Liver (tissue), 8 donors: ENCODE measurements at regions not wholly inside any gene's neighbourhood (a gene's known extent, or its start where the extent isn't known, plus 50 kb on each side); places are given as distances from the start of the nearest gene placed in this dataset.

Experiments used
- DNase-seq: peaks from one replicate; pipeline ENCODE4 v3.0.0-alpha.2; 2017; ENCODE audit warnings: low spot score
- H3K27ac ChIP-seq, 2 donors: one replicate each; pipeline ENCODE4 v1.7.0; 2013; ENCODE audit warnings: inconsistent platforms in 2 of 2, low read length in 2 of 2, control low read depth in 1 of 2, low read depth in 1 of 2, mild to moderate bottlenecking in 1 of 2
- H3K27me3 ChIP-seq, 4 donors: one replicate each; pipeline versions ENCODE4 v1.6.1 to v1.7.0; 2013; ENCODE audit warnings: low read length in 3 of 4, inconsistent platforms in 1 of 4, mild to moderate bottlenecking in 1 of 4, moderate library complexity in 1 of 4; ENCODE audit not compliant: control insufficient read depth in 4 of 4, insufficient read depth in 4 of 4
- H3K36me3 ChIP-seq, 4 donors: one replicate each; pipeline versions ENCODE4 v1.6.1 to v1.7.0; 2013; ENCODE audit warnings: low read length in 3 of 4, mild to moderate bottlenecking in 3 of 4, low read depth in 1 of 4, moderate library complexity in 1 of 4; ENCODE audit not compliant: control insufficient read depth in 4 of 4, insufficient read depth in 3 of 4
- H3K4me1 ChIP-seq, 4 donors: one replicate each; pipeline versions ENCODE4 v1.6.1 to v1.7.0; 2013; ENCODE audit warnings: low read length in 3 of 4, mild to moderate bottlenecking in 3 of 4, moderate library complexity in 1 of 4; ENCODE audit not compliant: control insufficient read depth in 4 of 4, insufficient read depth in 4 of 4
- H3K4me3 ChIP-seq, 3 donors: one replicate each; pipeline versions ENCODE4 v1.6.1 to v1.7.0; 2013; ENCODE audit warnings: low read length in 3 of 3, control low read depth in 1 of 3, low read depth in 1 of 3, mild to moderate bottlenecking in 1 of 3
- H3K9ac ChIP-seq, 2 donors: one replicate each; pipeline ENCODE4 v1.7.0; 2013; ENCODE audit warnings: low read length in 2 of 2, mild to moderate bottlenecking in 2 of 2, moderate library complexity in 2 of 2, control low read depth in 1 of 2, low read depth in 1 of 2
- H3K9me3 ChIP-seq, 4 donors: one replicate each; pipeline versions ENCODE4 v1.6.1 to v1.7.0; 2013; ENCODE audit warnings: low read length in 3 of 4; ENCODE audit not compliant: control insufficient read depth in 4 of 4
- ATF3 ChIP-seq: IDR thresholded peaks from 2 replicates; pipeline ENCODE4 v1.6.1; 2016; ENCODE audit warnings: antibody characterized with exemption
- CTCF ChIP-seq: fragments of 150-350 bp; IDR thresholded peaks from 2 replicates; pipeline ENCODE4 v1.5.1; 2017; ENCODE audit warnings: improper control_type of control experiment, low read depth, low read length; ENCODE audit not compliant: missing input control
- EGR1 ChIP-seq, 2 donors: IDR thresholded peaks; 2 replicates each; pipeline ENCODE4 v1.6.1; 2016 to 2018; ENCODE audit warnings: antibody characterized with exemption in 2 of 2, low read depth in 2 of 2
- FOXA1 ChIP-seq: IDR thresholded peaks from 2 replicates; pipeline ENCODE4 v1.6.1; 2016; ENCODE audit warnings: antibody characterized with exemption
- FOXA2 ChIP-seq: IDR thresholded peaks from 2 replicates; pipeline ENCODE4 v1.6.1; 2016; ENCODE audit warnings: antibody characterized with exemption
- GABPA ChIP-seq, 2 donors: IDR thresholded peaks in 1 of 2; conservative IDR thresholded peaks in 1 of 2; 2 replicates each; pipeline ENCODE4 v1.6.1; 2016; ENCODE audit warnings: antibody characterized with exemption in 2 of 2, mild to moderate bottlenecking in 1 of 2, moderate library complexity in 1 of 2
- HNF4A ChIP-seq, 2 donors: conservative IDR thresholded peaks; 2 replicates each; pipeline ENCODE4 v1.6.1; 2016; ENCODE audit warnings: antibody characterized with exemption in 2 of 2, mild to moderate bottlenecking in 2 of 2
- HNF4G ChIP-seq: IDR thresholded peaks from 2 replicates; pipeline ENCODE4 v1.6.1; 2016; ENCODE audit warnings: antibody characterized with exemption
- JUND ChIP-seq, 2 donors: IDR thresholded peaks; 2 replicates each; pipeline ENCODE4 v1.6.1; 2016; ENCODE audit warnings: antibody characterized with exemption in 2 of 2
- MAX ChIP-seq: IDR thresholded peaks from 2 replicates; pipeline ENCODE4 v1.6.1; 2016; ENCODE audit warnings: antibody characterized with exemption
- RAD21 ChIP-seq, 2 donors: IDR thresholded peaks; 2 replicates each; pipeline ENCODE4 v1.6.1; 2016; ENCODE audit warnings: antibody characterized with exemption in 2 of 2, mild to moderate bottlenecking in 2 of 2
- REST ChIP-seq: IDR thresholded peaks from 2 replicates; pipeline ENCODE4 v1.6.1; 2016; ENCODE audit warnings: antibody characterized with exemption, mild to moderate bottlenecking
- RXRA ChIP-seq, 2 donors: IDR thresholded peaks; 2 replicates each; pipeline ENCODE4 v1.6.1; 2017 to 2018; ENCODE audit warnings: antibody characterized with exemption in 2 of 2, mild to moderate bottlenecking in 1 of 2
- SP1 ChIP-seq: IDR thresholded peaks from 2 replicates; pipeline ENCODE4 v1.6.1; 2018; ENCODE audit warnings: antibody characterized with exemption, mild to moderate bottlenecking
- TAF1 ChIP-seq: conservative IDR thresholded peaks from 2 replicates; pipeline ENCODE4 v1.6.1; 2016; ENCODE audit warnings: antibody characterized with exemption, mild to moderate bottlenecking
- ZBTB33 ChIP-seq: IDR thresholded peaks from 2 replicates; pipeline ENCODE4 v1.6.1; 2016; ENCODE audit warnings: antibody characterized with exemption
- WGBS: extraction: QIAGEN DNeasy Blood & Tissue Kit; methylation state at CpG from one replicate; pipeline ENCODE4 v1.1.7; 2013; 5-methylcytosine and 5-hydroxymethylcytosine counted together
- donor health status: healthy.
- donor health status: healthy.
- donor health status: healthy.
- donor health status: healthy.
- donor health status: healthy.

GRCh38 chr2:65918760-65919187, 486.4 kb upstream of the SPRED2 start (continued):
- TF ChIP-seq ZBTB33: no peak
- peak in 1 of 2 donors; percentile 53 for TF ChIP-seq RAD21 (IDR thresholded peaks at IDR 0.05)
- peak; percentile 47 for TF ChIP-seq FOXA2
- TF ChIP-seq GABPA (IDR thresholded peaks at IDR 0.05 in 1 of 2, conservative IDR thresholded peaks at IDR 0.05 in 1 of 2): peak in 1 of 2 donors; percentile 16
- no peak for TF ChIP-seq TAF1
- no peak for TF ChIP-seq ATF3
- TF ChIP-seq MAX: peak; percentile 28
- peak; percentile 23 for TF ChIP-seq HNF4G

- no peaks in the 10 kb centered on the region for H3K36me3 ChIP-seq
- no peak for DNase-seq
- TF ChIP-seq ATF3 (no peak), FOXA1 (no peak), ZBTB33 (no peak), GABPA (IDR thresholded peaks at IDR 0.05 in 1 of 2, conservative IDR thresholded peaks at IDR 0.05 in 1 of 2) (no peak), SP1 (no peak), HNF4A (conservative IDR thresholded peaks at IDR 0.05) (no peak), REST (no peak), RXRA (IDR thresholded peaks at IDR 0.05) (no peak), JUND (IDR thresholded peaks at IDR 0.05) (no peak), FOXA2 (no peak), EGR1 (IDR thresholded peaks at IDR 0.05; ENCODE audit: low read depth in 2 of 2) (no peak), CTCF (no peak), HNF4G (no peak)
- no peak overlapping the region for H3K4me3 ChIP-seq
- H3K27me3 ChIP-seq: no peaks in the 10 kb centered on the region
- peaks cover 0 to 15% (median 9%) of the 10 kb centered on the region in 4 donors for H3K4me1 ChIP-seq
- H3K9me3 ChIP-seq: no peaks in the 10 kb centered on the region
- WGBS: 91% methylated on average over 2 of the region's 2 CpGs
- H3K9ac ChIP-seq: no peak overlapping the region
- no peak overlapping the region for H3K27ac ChIP-seq
Measured at GRCh38 chr2:65917986-65918385, 485.6 kb upstream of the SPRED2 start.
